DND-41 (cell line): ENCODE measurements at regions not wholly inside any gene's neighbourhood (a gene's known extent, or its start where the extent isn't known, plus 50 kb on each side); places are given as distances from the start of the nearest gene placed in this dataset.

Source experiments
- ATAC-seq: fragments of 200-7000 bp; cut with Tn5 transposase; 3 replicates; pipeline ENCODE4 v1.9.1; 2021; ENCODE audit warnings: low read depth; ENCODE audit not compliant: insufficient read depth
- DNase-seq: peaks from one replicate; pipeline ENCODE4 v3.0.0-alpha.2; 2020
- H2AFZ ChIP-seq: 2 replicates; pipeline ENCODE4 v1.6.0; 2012; ENCODE audit warnings: low read depth, low read length
- H3K27ac ChIP-seq: 2 replicates; pipeline ENCODE4 v1.5.1; 2012; ENCODE audit warnings: low read length, inconsistent platforms
- H3K27me3 ChIP-seq: fragments of 200-600 bp; sonication (generic); 2 replicates; pipeline ENCODE4 v1.6.0; 2012; ENCODE audit warnings: low read length, mild to moderate bottlenecking, inconsistent platforms; ENCODE audit not compliant: insufficient read depth, poor library complexity
- H3K36me3 ChIP-seq: 2 replicates; pipeline ENCODE4 v1.5.1; 2012; ENCODE audit warnings: low read length, inconsistent platforms; ENCODE audit not compliant: insufficient read depth
- H3K4me1 ChIP-seq: 2 replicates; pipeline ENCODE4 v1.5.1; 2012; ENCODE audit warnings: mild to moderate bottlenecking, low read length; ENCODE audit not compliant: insufficient read depth
- H3K4me2 ChIP-seq: 2 replicates; pipeline ENCODE4 v1.6.0; 2012; ENCODE audit warnings: mild to moderate bottlenecking, moderate library complexity, low read length, inconsistent platforms; ENCODE audit not compliant: insufficient read depth
- H3K4me3 ChIP-seq, 2 experiments: fragments of 200-600 bp in 1 of 2; shearing (Covaris generic) in 1 of 2; 2 replicates each; pipeline ENCODE4 v1.5.1; 2012 to 2016; ENCODE audit warnings: inconsistent platforms in 2 of 2, low read length in 2 of 2, mild to moderate bottlenecking in 2 of 2, low read depth in 1 of 2, moderate library complexity in 1 of 2
- H3K79me2 ChIP-seq: 2 replicates; pipeline ENCODE4 v1.6.0; 2012; ENCODE audit warnings: low read length, inconsistent platforms; ENCODE audit not compliant: insufficient read depth
- H3K9ac ChIP-seq: 2 replicates; pipeline ENCODE4 v1.6.0; 2012; ENCODE audit warnings: low read depth, mild to moderate bottlenecking, inconsistent platforms, low read length, moderate library complexity
- H3K9me3 ChIP-seq: 2 replicates; pipeline ENCODE4 v1.5.1; 2012; ENCODE audit warnings: low read length, moderate library complexity, mild to moderate bottlenecking, inconsistent platforms; ENCODE audit not compliant: insufficient read depth, severe bottlenecking
- H4K20me1 ChIP-seq: 2 replicates; pipeline ENCODE4 v1.6.0; 2012; ENCODE audit warnings: low read length; ENCODE audit not compliant: insufficient read depth
- CTCF ChIP-seq: IDR thresholded peaks from 2 replicates; pipeline ENCODE4 v1.5.1; 2012; ENCODE audit warnings: borderline replicate concordance, low read length, moderate library complexity, mild to moderate bottlenecking; ENCODE audit not compliant: poor library complexity, severe bottlenecking; ENCODE audit errors: extremely low read depth
- EZH2 ChIP-seq: IDR thresholded peaks from 3 replicates; pipeline ENCODE4 v1.6.1; 2012; ENCODE audit warnings: borderline replicate concordance, low read depth, mild to moderate bottlenecking, moderate library complexity, low read length, inconsistent platforms; ENCODE audit not compliant: severe bottlenecking

GRCh38 chr3:72111265-72112205, 326.6 kb upstream of the PROK2 start:
- no peaks in the 10 kb centered on the region for H3K9me3 ChIP-seq
- H3K9ac ChIP-seq, result no peak overlapping the region
- no peak overlapping the region for H2AFZ ChIP-seq
- no peaks in the 10 kb centered on the region for H3K79me2 ChIP-seq
- no peaks in the 10 kb centered on the region for H4K20me1 ChIP-seq
- H3K4me2 ChIP-seq, result no peak overlapping the region
- H3K27ac ChIP-seq, result no peak overlapping the region
- H3K4me1 ChIP-seq, result peaks cover 5% of the 10 kb centered on the region; the same call in 1 of the 2 replicates
- ATAC-seq, result no peak
- no peak overlapping the region for H3K4me3 ChIP-seq
- TF ChIP-seq EZH2 (no peak), CTCF (no peak)
- H3K27me3 ChIP-seq, result no peaks in the 10 kb centered on the region
- H3K36me3 ChIP-seq, result no peaks in the 10 kb centered on the region
- DNase-seq, result no peak

GRCh38 chr3:72109327-72110259, 324.6 kb upstream of the PROK2 start:
- Histone ChIP-seq H3K4me3 (no peak overlapping the region), H4K20me1 (no peaks in the 10 kb centered on the region), H3K36me3 (no peaks in the 10 kb centered on the region), H3K9me3 (no peaks in the 10 kb centered on the region), H3K27ac (no peak overlapping the region), H3K4me1 (peaks cover 5% of the 10 kb centered on the region; the same call in 1 of the 2 replicates), H2AFZ (no peak overlapping the region), H3K4me2 (no peak overlapping the region), H3K9ac (no peak overlapping the region), H3K27me3 (no peaks in the 10 kb centered on the region), H3K79me2 (no peaks in the 10 kb centered on the region)
- ATAC-seq (no peak; the same call in 2 of the 3 replicates), DNase-seq (no peak)
- TF ChIP-seq CTCF, result no peak
- no peak for TF ChIP-seq EZH2

- DNase-seq, result no peak
- TF ChIP-seq EZH2, result no peak
- TF ChIP-seq CTCF, result no peak
Observed at GRCh38 chr3:72105306-72105705, 320.4 kb upstream of the PROK2 start.

More at GRCh38 chr3:72105306-72105705, 320.4 kb upstream of the PROK2 start:
- H2AFZ ChIP-seq, result no peak overlapping the region
- H3K4me2 ChIP-seq, result no peak overlapping the region
- peaks cover 16% of the 10 kb centered on the region for H3K4me1 ChIP-seq
- H3K9ac ChIP-seq, result no peak overlapping the region
- no peak overlapping the region for H3K4me3 ChIP-seq
- no peak overlapping the region for H3K27ac ChIP-seq
- H3K9me3 ChIP-seq, result no peaks in the 10 kb centered on the region
- no peaks in the 10 kb centered on the region for H3K27me3 ChIP-seq
- no peak for ATAC-seq
- H3K79me2 ChIP-seq, result no peaks in the 10 kb centered on the region
- peaks cover 2% of the 10 kb centered on the region; the same call in 1 of the 2 replicates for H4K20me1 ChIP-seq
- H3K36me3 ChIP-seq, result no peaks in the 10 kb centered on the region
